GM20000 (cell line): ENCODE measurements at regions not wholly inside any gene's neighbourhood (a gene's known extent, or its start where the extent isn't known, plus 50 kb on each side); places are given as distances from the start of the nearest gene placed in this dataset.
A peak's percentile ranks its signal among the peaks of the same experiment; 100 is the strongest.
"Not testable (repeated sequence)": the region's sequence is repeated elsewhere in the genome, so short reads cannot be mapped to it uniquely, and the experiment has no call there.

ENCODE experiments used
- DNase-seq: peaks from one replicate; pipeline ENCODE4 v3.0.0; 2012; ENCODE audit warnings: low spot score
- TF ChIP-seq, protein P1 (sequence below): IDR thresholded peaks from 2 replicates; pipeline ENCODE4 v1.5.1; 2012; ENCODE audit warnings: mild to moderate bottlenecking, control low read depth; ENCODE audit errors: extremely low read depth, missing control alignments

DNA sequence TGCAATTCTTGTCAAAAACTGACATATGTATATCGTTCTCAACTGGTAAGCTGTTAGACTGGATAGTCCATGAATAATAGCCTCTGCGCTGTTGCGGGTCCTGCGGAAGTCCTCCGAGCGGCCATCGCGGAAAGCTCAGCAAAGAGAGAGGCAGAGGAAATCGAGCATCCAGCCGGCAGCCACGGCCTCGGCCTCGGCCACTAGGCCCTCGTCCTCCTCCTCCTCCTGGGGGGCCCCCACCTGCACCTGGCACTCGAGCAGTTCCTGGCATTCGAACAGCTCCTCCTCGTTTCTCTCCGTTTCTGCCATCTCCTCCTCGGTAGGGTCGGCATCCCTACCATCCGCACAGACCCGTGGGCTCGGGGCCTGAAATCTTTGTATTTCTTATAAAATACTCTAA is 111.2 kb upstream of the CYLC1 start:
- DNase-seq = not testable (repeated sequence)

DNA sequence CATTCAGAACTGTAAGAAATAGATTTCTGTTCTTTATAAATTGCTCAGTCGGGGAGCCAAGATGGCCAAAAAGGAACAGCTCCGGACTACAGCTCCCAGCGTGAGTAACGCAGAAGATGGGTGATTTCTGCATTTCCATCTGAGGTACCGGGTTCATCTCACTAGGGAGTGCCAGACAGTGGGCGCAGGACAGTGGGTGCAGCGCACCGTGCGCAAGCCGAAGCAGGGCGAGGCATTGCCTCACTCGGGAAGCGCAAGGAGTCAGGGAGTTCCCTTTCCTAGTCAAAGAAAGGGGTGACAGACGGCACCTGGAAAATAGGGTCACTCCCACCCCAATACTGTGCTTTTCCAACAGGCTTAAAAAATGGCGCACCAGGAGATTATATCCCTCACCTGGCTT is 110.5 kb upstream of the CYLC1 start:
- DNase-seq = not testable (repeated sequence)

DNA sequence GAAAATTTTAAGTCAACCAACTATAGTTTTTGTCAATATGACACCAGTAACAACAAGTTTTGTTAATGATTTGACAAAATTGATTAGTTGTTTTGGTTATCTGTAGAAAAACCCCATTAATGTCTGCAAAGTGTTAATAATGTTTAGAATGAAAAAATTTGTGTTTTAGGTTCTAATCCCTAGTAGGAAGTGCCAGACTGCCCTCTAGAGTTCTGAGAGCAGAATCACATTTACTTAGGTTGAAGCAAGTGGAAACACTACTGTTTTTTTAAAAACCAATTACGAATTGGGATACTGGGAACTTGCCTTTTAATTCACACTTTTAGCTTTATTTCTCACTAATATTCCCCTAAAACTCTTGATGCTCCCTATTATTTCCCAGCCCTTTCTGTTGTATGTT is 101.1 kb upstream of the CYLC1 start:
- peak; percentile 1 for DNase-seq
- TF ChIP-seq, protein P1, sequence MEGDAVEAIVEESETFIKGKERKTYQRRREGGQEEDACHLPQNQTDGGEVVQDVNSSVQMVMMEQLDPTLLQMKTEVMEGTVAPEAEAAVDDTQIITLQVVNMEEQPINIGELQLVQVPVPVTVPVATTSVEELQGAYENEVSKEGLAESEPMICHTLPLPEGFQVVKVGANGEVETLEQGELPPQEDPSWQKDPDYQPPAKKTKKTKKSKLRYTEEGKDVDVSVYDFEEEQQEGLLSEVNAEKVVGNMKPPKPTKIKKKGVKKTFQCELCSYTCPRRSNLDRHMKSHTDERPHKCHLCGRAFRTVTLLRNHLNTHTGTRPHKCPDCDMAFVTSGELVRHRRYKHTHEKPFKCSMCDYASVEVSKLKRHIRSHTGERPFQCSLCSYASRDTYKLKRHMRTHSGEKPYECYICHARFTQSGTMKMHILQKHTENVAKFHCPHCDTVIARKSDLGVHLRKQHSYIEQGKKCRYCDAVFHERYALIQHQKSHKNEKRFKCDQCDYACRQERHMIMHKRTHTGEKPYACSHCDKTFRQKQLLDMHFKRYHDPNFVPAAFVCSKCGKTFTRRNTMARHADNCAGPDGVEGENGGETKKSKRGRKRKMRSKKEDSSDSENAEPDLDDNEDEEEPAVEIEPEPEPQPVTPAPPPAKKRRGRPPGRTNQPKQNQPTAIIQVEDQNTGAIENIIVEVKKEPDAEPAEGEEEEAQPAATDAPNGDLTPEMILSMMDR = peak; percentile 11

DNA sequence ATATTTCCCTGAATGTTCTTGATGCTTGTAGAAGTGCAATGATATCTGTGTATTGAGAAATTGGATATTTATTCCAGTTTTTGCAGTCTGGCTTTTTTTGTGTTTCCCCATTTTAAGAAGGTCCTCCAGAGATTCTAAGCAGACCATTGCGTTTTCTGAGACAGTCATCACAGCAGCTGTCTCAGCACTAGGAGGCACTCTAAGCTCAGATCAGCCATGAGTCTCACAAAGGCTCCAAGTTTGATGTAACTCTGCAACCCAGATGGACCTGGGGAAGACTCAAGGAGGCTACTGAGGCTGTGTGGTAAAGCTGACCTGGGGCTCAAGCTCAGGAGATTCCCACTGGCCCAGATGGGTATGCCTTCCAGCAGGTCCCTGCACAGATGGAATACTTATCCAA is 89.3 kb upstream of the CYLC1 start:
- DNase-seq = no peak
- TF ChIP-seq, protein P1 = no peak
